Left renal pelvis (tissue), 4 donors: ENCODE measurements at regions not wholly inside any gene's neighbourhood (a gene's known extent, or its start where the extent isn't known, plus 50 kb on each side); places are given as distances from the start of the nearest gene placed in this dataset.

Source experiments
- DNase-seq, 4 donors: peaks; one replicate each; pipeline ENCODE4 v3.0.0-alpha.2; 2013; ENCODE audit warnings: low read depth in 4 of 4, low spot score in 3 of 4

DNA sequence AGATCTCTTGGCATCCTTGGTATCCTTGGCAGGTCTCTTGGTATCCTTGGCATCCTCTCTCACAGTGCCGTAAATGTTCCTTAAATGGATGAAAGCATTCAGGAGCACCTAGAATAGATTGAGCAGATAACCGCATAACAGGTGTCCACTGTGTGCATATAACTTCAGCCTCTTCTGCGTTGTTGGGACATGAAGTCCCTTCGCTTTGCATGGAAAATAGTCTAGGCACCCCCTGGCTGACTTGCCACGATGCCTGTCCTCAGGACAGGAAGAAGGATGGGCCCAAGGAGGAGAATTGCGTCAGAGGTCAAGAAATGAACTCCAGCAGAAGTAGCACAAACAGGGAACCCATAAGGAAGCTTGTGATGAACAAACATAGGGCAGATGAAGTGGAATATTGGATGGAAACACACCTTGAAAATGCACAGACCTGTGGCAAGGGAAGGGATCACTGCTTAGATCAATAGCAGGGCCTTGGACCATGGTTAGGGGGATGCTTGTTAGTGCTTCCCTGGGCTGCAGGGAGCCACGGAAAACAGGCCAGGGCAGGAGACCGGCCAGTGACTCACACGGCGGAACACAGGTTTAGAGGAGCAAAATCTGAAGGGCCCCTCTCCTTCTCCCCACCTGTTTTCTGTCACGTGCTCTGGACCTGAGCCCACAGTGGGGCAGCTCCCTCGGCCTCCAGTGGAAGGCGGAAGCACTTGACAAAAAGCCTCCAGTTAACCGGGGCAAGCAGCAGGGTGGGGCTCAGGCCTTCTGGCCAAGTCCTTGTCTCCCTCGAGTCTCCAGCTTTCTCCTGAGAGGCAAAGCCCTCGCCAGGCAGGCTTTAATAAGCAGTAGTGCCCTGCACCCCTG is 99.2 kb upstream of the ASAP2 start:
- no peak for DNase-seq

GRCh38 chr2:9106338-9107167 is 100.1 kb upstream of the ASAP2 start:
- no peak for DNase-seq

DNA sequence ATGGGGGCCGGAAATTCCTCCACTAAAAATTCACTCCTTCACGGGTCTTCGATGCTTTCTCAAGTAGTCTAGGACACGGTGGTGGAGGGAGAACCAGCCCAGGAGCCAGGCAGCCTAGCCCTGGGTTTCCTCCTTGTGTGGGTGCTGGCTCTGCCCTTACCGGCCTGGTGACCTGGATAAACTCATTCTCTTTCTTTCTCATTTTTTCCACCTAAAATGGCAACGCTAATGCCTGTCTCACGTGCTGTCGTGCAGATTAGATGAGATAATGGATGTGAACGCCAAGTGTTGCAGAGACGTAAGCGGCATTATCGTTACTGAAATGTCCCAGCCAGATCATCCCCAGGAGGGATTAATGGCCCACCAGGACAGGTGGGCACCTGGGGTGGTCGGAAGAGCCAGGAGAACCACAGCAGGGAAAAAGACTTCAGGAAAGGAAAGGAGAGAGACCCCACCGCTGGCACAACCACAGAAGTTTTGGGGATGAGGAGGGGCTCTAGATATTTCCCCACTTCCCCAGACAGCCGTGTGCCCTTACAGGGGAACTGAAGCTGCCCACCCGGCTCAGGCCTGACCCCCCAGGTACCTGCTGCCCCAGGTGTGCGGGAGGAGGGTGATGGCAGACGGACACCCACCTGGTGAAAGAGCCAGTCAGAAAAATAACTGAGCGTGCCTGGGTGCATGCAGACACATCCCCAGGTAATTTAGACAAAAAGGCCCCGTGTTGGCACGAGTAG is 100.8 kb upstream of the ASAP2 start:
- no peak for DNase-seq

DNA sequence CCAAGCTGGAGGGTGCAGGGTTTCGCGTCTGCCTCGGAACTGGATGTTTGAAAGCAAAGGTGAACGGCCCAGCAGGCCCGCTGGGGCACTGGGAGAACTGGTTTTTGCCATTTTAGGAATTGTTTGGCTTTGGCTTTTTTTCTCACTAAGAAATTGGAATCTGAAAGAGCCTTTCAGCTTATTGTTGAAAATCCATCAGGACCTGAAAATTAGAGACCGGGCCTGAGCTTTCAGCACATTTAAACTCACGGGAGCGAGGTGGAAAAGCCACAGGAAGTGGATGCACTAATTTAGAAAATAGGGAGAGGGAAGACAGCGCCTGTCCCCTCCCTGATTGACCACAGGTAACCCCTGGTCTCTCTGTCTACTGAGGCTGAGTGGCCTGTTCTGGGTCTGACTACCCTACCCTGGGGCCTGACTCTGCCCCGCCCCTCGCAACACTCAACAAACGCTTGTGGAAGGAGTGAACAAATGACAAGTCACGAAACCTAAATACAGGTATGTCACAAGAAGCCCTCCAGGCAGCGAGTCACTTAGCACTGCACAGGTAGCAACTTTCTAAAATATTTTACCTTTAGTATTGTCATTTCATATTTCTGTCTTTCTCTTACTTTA is 100.3 kb upstream of the MBOAT2 start:
- no peak for DNase-seq

- no peak for DNase-seq
Measured at GRCh38 chr2:9102861-9103662, 99.6 kb upstream of the MBOAT2 start.

DNA sequence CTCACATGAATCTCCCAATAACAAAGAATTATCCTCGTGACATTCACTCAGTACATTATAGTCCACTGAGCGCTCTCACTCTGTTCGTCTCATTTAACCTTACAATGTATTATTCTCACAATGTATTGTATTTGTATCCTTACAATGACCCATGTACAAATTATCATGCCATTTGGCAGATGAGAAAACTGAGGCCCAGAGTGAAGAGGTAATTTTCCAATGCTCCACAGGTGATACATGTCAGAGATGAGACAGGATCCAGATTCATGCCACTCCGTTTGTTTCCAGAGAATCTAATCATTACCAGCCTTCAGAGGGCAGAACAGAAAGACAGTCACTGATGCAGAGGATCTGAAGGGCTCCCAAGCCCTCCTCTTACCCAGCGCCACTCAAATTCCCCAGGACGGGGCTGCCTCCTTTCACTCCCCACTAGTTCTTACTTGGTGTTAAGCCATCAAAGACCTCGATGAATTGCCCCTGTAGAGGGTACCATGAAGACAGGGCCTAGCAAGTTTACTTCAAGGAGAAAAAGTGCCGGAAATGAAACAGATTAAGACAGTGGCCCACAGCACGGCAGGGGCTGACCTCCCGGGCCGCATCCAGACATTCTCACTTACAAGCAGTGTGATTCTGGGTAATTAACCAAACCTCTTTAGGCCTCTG is 98.4 kb upstream of the MBOAT2 start:
- no peak for DNase-seq

- no peak for DNase-seq
Measured at GRCh38 chr2:9100080-9100876, 96.8 kb upstream of the MBOAT2 start.

DNA sequence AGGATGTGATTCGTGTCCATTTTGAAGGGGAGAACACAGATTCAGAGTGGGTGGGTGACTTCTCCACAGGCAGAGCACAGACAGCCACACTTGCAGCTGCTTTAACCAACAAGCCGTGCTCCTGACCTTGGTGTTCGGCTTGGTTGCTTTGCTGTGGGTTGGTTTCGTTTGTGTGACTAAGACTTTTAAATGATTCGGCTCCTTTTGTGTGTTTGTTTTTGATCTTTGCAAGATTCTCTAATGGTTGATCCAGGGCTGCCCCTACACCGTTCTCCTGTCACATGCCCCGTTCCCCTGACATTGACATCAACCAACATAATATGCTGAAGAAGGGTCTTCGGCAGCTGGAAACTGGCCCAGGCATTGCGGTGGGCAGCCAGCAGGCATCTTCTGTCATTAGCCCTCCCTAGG is 95.9 kb upstream of the MBOAT2 start:
- DNase-seq = no peak

DNA sequence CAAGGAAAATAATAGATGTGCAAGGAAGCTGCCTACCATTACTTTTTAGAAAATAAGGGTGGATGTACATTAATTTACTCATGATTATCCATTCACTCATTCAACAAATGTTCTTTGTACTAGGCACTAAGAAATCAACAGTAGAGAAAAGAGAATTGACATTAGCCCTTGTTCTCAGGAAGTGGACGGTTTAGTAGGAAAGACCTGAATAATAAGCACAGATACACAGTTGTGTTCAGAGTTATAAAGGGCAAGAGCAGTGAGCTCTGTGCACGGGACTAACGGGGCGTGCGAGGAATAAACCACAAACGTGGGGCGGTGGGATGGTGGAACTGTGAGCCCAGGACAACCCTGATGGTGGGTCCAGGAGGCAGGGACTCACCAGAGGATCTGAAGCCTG is 94.4 kb upstream of the MBOAT2 start:
- no peak for DNase-seq

- no peak for DNase-seq
Measured at GRCh38 chr2:9097239-9097638, 93.8 kb upstream of the MBOAT2 start.

DNA sequence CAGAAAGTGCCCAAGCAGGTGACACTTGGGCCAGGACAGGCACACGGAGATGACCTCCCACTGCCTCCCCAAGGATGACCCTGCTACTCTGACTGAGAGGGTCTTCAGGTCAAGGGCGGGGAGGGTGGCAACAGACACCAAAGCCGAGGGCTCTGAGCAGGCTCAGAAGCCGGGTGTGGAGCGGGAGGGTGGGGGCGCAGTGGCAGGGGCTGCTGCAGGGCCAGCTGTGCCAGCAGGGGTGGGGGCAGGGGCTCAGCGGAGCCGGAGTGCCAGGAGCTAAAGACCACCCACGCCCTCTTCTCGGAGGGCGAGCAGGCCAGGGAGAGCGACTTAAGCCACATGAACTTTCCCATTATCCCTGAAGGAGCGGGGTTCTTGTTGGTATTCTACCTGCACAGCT is 93.3 kb upstream of the MBOAT2 start:
- no peak for DNase-seq

GRCh38 chr2:9095690-9096089 is 92.2 kb upstream of the MBOAT2 start:
- DNase-seq = no peak

GRCh38 chr2:9095226-9095625 is 91.7 kb upstream of the MBOAT2 start:
- no peak for DNase-seq

DNA sequence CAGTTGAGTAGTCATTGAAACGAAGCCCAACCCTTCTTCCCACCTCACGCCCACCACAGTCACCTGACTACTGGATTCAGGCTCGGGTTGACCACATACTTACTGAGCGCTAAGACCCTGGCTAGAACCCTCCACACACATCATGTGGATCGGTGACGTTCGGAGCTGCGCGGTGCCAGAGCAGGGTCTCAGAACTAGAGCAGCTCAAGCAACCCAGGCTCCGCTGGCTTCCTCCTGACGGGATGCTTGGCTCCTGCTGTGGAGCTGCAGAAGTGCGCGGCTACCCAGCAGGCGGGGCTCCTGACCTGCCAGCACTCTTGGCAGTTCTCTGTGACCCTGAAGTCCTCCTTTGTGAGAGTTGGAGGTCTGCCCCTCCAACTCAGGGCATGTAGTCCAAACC is 90.6 kb upstream of the MBOAT2 start:
- no peak for DNase-seq

DNA sequence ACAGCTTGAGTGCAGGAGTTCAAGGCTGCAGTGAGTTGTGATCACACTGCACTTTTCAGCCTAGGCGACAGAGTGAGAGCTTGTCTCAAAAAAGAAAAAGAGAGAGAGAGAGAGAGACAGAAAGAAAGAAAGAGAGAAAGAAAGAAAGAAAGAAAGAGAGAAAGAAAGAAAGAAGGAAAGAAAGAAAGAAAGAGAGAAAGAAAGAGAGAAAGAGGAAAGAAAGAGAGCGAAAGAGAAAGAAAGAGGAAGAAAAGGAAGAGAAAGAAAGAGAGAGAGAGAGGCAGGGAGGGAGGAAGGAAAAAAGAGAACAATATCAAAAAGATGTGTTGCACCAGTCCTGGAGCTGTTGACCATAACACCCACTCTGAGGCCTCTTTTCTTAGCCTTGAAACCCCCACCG is 89.8 kb upstream of the MBOAT2 start:
- no peak for DNase-seq

GRCh38 chr2:9092383-9093282 is 89.1 kb upstream of the MBOAT2 start:
- no peak for DNase-seq

DNA sequence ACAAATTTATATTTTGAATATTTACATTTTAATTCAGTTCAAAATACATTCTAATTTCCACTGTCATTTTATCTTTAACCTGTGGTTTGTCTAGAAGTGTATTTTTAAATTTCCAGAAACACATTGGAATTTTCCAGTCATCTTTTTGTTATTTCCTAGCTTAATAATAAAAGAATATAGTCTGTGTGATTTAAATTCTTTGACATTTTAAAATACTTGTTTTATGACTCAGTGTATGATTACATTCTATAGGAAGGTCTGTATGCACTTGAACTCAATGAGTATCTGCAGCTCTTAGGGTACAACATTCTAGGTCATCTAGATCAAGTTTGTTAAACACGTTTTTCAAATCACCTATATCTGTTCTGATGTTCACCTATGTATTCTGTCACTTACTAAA is 88.3 kb upstream of the MBOAT2 start:
- no peak for DNase-seq

DNA sequence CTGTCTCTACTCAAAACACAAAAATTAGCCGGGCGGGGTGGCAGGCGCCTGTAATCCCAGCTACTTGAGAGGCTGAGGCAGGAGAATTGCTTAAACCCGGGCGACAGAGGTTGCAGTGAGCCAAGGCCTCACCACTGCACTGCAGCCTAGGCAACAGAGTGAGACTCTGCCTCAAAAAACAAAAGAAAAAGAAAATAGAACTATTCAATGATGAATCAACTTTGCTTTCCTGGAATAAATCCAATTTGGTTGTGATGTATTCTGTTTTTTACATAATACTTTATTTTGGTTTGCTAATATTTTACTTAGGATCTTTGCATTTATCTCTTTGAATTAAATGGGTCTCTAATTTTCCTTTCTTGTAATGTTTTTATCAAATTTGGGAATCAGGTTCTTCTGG is 86.3 kb upstream of the MBOAT2 start:
- no peak for DNase-seq
